NOMO-1 treated with dmso at 0.1 percent for 144 hours (cell line): ENCODE measurements at regions not wholly inside any gene's neighbourhood (a gene's known extent, or its start where the extent isn't known, plus 50 kb on each side); places are given as distances from the start of the nearest gene placed in this dataset.

Experiments
- DNase-seq: peaks from one replicate; lab custom pipeline; 2025; ENCODE audit not compliant: unreplicated experiment; lab: John Stamatoyannopoulos, UW

GRCh38 chr6:40946738-40947301 lies 92.2 kb downstream of the UNC5CL start:
- DNase-seq = no peak

GRCh38 chr6:40937491-40937890 lies 101.5 kb downstream of the UNC5CL start:
- DNase-seq = no peak

- no peak for DNase-seq
Observed at GRCh38 chr6:40936818-40937251, 102.2 kb downstream of the UNC5CL start.

GRCh38 chr6:40933864-40934263 lies 105.2 kb downstream of the UNC5CL start:
- DNase-seq = no peak

- DNase-seq = no peak
Observed at GRCh38 chr6:40932953-40933352, 106.1 kb downstream of the UNC5CL start.

- no peak for DNase-seq
Observed at GRCh38 chr6:40932366-40932765, 106.7 kb downstream of the UNC5CL start.

- no peak for DNase-seq
Observed at GRCh38 chr6:40931931-40932330, 107.1 kb downstream of the UNC5CL start.

- no peak for DNase-seq
Observed at GRCh38 chr6:40930555-40930954, 108.5 kb downstream of the UNC5CL start.

GRCh38 chr6:40930045-40930444 lies 109.0 kb downstream of the UNC5CL start:
- no peak for DNase-seq

- no peak for DNase-seq
Observed at GRCh38 chr6:40929176-40929575, 109.8 kb downstream of the UNC5CL start.

- no peak for DNase-seq
Observed at GRCh38 chr6:40928763-40929162, 110.3 kb downstream of the UNC5CL start.

- no peak for DNase-seq
Observed at GRCh38 chr6:40928307-40928706, 110.7 kb downstream of the UNC5CL start.

- no peak for DNase-seq
Observed at GRCh38 chr6:40925341-40925740, 113.7 kb downstream of the UNC5CL start.

- DNase-seq = no peak
Observed at GRCh38 chr6:40924839-40925238, 114.2 kb downstream of the UNC5CL start.

GRCh38 chr6:40923880-40924279 lies 115.1 kb downstream of the UNC5CL start:
- DNase-seq = no peak

GRCh38 chr6:40923326-40923725 lies 115.7 kb downstream of the UNC5CL start:
- no peak for DNase-seq

- DNase-seq = no peak
Observed at GRCh38 chr6:40922281-40922680, 116.7 kb downstream of the UNC5CL start.

- DNase-seq = no peak
Observed at GRCh38 chr6:40918040-40918651, 120.9 kb downstream of the UNC5CL start.

- DNase-seq = no peak
Observed at GRCh38 chr6:40917603-40918002, 121.4 kb downstream of the UNC5CL start.

GRCh38 chr6:40916845-40917244 lies 122.2 kb downstream of the UNC5CL start:
- DNase-seq = no peak

GRCh38 chr6:40915165-40915564 lies 123.9 kb downstream of the UNC5CL start:
- no peak for DNase-seq

GRCh38 chr6:40914005-40914404 lies 125.0 kb downstream of the UNC5CL start:
- DNase-seq = no peak
